VCaP (cell line): ENCODE measurements at regions not wholly inside any gene's neighbourhood (a gene's known extent, or its start where the extent isn't known, plus 50 kb on each side); places are given as distances from the start of the nearest gene placed in this dataset.

ENCODE experiments used
- H3K27ac ChIP-seq: fragments of 450-650 bp; 2 replicates; pipeline ENCODE4 v1.5.1; 2017
- TF ChIP-seq, protein P1 (sequence below): fragments of 450-650 bp; conservative IDR thresholded peaks from 2 replicates; pipeline ENCODE4 v1.5.1; 2017; ENCODE audit warnings: mild to moderate bottlenecking, moderate library complexity

DNA sequence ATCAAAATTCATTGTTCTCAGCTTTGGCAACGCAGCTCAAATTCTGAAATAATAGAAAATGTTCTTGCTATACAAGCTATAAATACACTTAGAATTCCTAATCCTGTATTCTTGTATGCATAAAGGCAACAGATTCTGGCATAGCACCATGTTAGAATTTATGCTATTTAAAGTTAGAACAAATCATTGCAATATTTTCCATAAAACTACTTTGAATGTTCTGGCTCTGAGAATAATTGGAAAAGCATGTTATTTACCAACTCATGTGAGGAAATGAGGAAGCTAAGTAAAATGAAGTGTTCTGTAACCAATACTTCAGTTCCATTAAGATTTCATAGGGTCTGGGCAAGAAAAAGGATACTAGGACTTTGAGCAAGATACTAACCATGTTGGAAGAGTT lies 888.9 kb downstream of the SQOR start:
- H3K27ac ChIP-seq: peak overlapping the region; percentile 71; the same call in 1 of the 2 replicates
- TF ChIP-seq, protein P1, sequence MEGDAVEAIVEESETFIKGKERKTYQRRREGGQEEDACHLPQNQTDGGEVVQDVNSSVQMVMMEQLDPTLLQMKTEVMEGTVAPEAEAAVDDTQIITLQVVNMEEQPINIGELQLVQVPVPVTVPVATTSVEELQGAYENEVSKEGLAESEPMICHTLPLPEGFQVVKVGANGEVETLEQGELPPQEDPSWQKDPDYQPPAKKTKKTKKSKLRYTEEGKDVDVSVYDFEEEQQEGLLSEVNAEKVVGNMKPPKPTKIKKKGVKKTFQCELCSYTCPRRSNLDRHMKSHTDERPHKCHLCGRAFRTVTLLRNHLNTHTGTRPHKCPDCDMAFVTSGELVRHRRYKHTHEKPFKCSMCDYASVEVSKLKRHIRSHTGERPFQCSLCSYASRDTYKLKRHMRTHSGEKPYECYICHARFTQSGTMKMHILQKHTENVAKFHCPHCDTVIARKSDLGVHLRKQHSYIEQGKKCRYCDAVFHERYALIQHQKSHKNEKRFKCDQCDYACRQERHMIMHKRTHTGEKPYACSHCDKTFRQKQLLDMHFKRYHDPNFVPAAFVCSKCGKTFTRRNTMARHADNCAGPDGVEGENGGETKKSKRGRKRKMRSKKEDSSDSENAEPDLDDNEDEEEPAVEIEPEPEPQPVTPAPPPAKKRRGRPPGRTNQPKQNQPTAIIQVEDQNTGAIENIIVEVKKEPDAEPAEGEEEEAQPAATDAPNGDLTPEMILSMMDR: no peak

DNA sequence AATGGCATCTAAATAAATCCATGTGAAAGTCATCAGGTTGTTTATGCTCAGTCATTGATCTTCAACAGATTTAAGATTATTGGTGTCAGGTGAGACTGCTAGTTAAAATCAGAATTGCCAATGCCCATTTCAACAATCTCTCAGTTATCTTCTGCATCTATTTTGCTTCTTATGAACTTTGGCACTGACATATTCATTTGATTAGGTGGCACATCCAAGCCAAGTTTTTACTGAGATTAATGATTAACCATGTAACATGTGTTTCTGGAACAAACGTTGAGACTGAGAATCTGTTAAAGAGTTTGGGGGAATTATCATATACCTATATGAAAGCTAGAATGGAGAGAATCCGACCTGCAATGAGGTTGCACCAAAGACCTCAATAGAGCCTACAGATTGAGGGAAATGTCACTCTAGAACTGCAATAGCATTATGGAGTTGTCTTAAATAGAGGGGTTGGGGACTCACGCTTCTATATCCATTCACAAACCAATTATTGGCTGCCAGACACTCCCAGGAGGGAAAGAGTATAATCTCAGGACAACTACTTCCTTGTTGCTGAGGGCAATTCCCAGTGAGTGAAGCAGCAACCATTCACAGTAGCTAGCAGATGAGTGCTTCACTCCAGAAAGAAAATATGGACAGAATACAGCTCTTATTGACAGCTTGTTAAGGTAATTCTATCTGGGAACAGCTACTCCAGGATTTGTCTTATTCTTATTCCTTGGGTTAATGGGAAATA lies 891.3 kb downstream of the SQOR start:
- TF ChIP-seq, protein P1: no peak

DNA sequence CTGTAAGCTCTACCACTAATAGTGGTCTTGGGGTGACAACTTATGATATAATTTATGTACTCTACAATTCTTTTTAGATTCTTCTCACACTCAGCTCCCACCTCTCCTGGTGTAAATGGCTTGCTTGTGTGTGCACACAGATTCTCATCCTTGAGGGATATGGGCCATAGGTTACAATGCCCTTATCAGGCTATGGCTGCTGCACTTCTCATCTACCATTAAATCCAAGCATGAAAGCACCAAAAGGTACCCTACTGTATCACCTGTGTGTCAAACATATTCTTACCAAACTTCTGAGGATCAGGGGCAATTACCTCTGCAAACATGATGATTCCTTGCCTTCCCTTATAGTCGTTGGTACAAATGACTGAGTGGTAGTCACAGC lies 891.9 kb downstream of the SQOR start:
- H3K27ac ChIP-seq: peak overlapping the region; percentile 71
- TF ChIP-seq, protein P1: no peak

More for the DNA sequence above, 891.3 kb downstream of the SQOR start:
- peak overlapping the region; percentile 71 for H3K27ac ChIP-seq

DNA sequence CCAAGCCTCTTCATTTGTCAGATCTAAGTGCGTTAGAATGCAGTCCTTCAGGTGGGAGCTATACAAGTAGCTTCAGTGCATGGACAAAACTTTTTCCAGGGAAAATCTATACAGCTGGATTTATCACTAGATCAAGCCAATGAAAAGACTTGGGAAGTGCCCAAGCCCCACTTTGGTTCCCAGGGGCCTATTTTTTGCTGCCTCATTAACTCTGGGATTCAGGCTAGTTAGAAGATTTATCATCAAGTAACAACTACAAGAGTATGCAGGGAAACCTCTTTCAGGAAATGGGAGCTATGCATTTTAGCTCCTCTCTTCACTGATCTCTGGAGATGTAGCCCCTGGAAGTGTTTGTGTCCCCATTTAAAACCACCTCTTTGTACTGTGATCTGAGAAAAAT lies 908.8 kb downstream of the SQOR start:
- TF ChIP-seq, protein P1: no peak
- no peak overlapping the region for H3K27ac ChIP-seq

DNA sequence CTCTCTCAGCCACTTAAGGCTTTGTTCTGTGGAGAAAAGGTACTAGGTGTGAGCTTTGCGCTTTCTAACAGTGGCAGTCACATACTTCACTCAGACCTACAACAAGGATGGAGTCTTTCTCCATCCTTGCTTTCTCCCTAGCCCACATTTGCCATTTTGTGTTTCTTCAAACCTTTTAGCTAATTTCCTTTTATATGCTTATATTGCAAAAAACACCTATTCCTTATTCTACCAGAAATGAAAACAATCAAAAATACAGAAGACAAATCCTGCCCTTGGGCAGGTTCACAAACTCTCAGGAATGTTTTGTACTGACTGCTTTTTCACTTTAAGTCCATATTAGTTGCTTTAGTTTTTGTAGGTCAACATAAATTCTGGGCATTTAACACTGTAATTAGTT lies 914.2 kb downstream of the SQOR start:
- H3K27ac ChIP-seq: no peak overlapping the region

DNA sequence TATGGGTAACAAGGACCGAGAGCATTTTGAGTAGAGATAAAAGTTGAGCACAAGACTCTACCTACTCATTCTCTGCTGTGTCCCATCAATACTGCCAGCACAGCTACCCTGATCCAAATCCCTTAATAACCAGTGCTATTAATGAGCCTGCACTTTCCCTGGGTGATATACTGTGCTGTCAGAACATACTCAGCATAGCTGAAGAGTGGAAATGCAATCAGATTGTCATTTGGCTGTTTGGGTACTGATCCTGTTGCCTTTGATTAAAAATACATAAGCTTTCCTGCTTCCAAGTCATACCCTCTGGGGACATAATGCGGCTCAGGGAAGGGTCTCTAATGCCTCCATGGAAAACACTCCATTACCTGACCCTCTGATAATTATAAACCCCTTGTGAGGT lies 917.5 kb downstream of the SQOR start:
- H3K27ac ChIP-seq: no peak overlapping the region
- TF ChIP-seq, protein P1: no peak

More for the DNA sequence above, 914.2 kb downstream of the SQOR start:
- TF ChIP-seq, protein P1: no peak

DNA sequence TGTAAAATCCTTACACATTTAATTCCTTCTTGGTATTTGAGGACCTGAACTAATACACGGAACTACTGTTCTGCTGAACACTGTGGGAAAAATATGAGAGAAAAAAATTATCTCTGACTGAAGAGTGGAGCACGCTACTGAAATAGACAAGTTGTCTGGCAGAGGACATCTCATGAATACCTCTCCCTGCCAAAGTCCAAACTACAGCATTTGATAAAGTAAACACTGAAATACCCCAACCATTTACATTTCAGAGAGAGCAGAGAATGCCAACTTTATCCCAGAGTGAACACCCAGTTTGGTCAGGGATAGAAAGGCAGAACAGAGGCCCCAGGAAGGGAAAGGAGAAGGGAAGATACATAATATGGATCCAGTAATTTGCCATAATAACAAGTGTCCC lies 920.7 kb downstream of the SQOR start:
- H3K27ac ChIP-seq: no peak overlapping the region
- TF ChIP-seq, protein P1: no peak
